ENCODE measurements at regions not wholly inside any gene's neighbourhood (a gene's known extent, or its start where the extent isn't known, plus 50 kb on each side); places are given as distances from the start of the nearest gene placed in this dataset.

- SMC1A ChIA-PET (ENCODE audit: uncharacterized antibody, unreplicated experiment), result no interaction called here
- no TSS peak for BruUV-seq (replicated peaks)
- no peak for DNase-seq (ENCODE audit: low read depth, low spot score)
These were observed 282.1 kb downstream of the NFIB start for GRCh38 chr9:14031810-14032209.

More at GRCh38 chr9:14031810-14032209, 282.1 kb downstream of the NFIB start:
- H3K27ac ChIP-seq (ENCODE audit: control insufficient read depth, insufficient read depth), result no peak overlapping the region
- no peaks in the 10 kb centered on the region for H3K36me3 ChIP-seq (ENCODE audit: control insufficient read depth in 2 of 2, insufficient read depth in 2 of 2, low read length in 1 of 2)
- no peaks in the 10 kb centered on the region for H3K79me2 ChIP-seq (ENCODE audit: control insufficient read depth, insufficient read depth, low read length)
- H3K9me3 ChIP-seq (replicated peaks; ENCODE audit: control insufficient read depth, insufficient read depth, low read length), result no peaks in the 10 kb centered on the region
- no peak overlapping the region for H3K9ac ChIP-seq (ENCODE audit: control insufficient read depth, insufficient read depth, low read length)
- no peaks in the 10 kb centered on the region for H3K4me1 ChIP-seq (ENCODE audit: control insufficient read depth, insufficient read depth, low read length)
- ATAC-seq, result no peak
- H2AFZ ChIP-seq (ENCODE audit: control insufficient read depth, low read depth, low read length), result no peak overlapping the region
- in situ Hi-C loops (cut with MboI) (no loop called here), intact Hi-C loops (cut with micrococcal nuclease; ENCODE audit: unreplicated experiment) (no loop called here)
- TF ChIP-seq ATF7 (IDR thresholded peaks at IDR 0.05; ENCODE audit: low read depth), result no peak
- TF ChIP-seq ZNF687 (IDR thresholded peaks at IDR 0.05), result no peak
- no peak for TF ChIP-seq NFXL1 (IDR thresholded peaks at IDR 0.05; ENCODE audit: borderline replicate concordance)
- TF ChIP-seq MTA2 (IDR thresholded peaks at IDR 0.05; ENCODE audit: low read depth), result no peak
- TF ChIP-seq CEBPB (IDR thresholded peaks at IDR 0.05; ENCODE audit: borderline replicate concordance in 1 of 2, low read depth in 2 of 2, low read length in 2 of 2), result no peak
- no peak for TF ChIP-seq ZNF384 (IDR thresholded peaks at IDR 0.05; ENCODE audit: borderline replicate concordance, low read depth, low read length)
- no peak for TF ChIP-seq CUX1 (IDR thresholded peaks at IDR 0.05; ENCODE audit: insufficient replicate concordance, low read depth, low read length)
- no peak for TF ChIP-seq ZNF622 (IDR thresholded peaks at IDR 0.05)
- no peak for TF ChIP-seq LARP7 (IDR thresholded peaks at IDR 0.05)
- H3K4me3 ChIP-seq, result no peak overlapping the region
- no peak for FAIRE-seq
- no peaks in the 10 kb centered on the region for H4K20me1 ChIP-seq (ENCODE audit: control insufficient read depth, insufficient read depth)
- RAD21 ChIA-PET (ENCODE audit: unreplicated experiment), result no interaction called here
- POLR2A ChIA-PET, result no interaction called here
- 41% methylated on average over 3 of the region's 3 CpGs for WGBS (ENCODE audit: insufficient coverage, insufficient replicate concordance, low lambda C conversion rate, missing lambda C conversion rate)
- no peak overlapping the region for H3K4me2 ChIP-seq (ENCODE audit: control insufficient read depth, insufficient read depth)
- no peaks in the 10 kb centered on the region for H3K27me3 ChIP-seq (replicated peaks in 1 of 2; ENCODE audit: control insufficient read depth in 2 of 2, insufficient read depth in 2 of 2, low read length in 1 of 2)
- CTCF ChIA-PET, result no interaction called here
